ENCODE measurements at regions not wholly inside any gene's neighbourhood (a gene's known extent, or its start where the extent isn't known, plus 50 kb on each side); places are given as distances from the start of the nearest gene placed in this dataset.

- no peak for TF ChIP-seq POLR2A (IDR thresholded peaks at IDR 0.05)
- TF ChIP-seq POLR2AphosphoS5 (IDR thresholded peaks at IDR 0.05; ENCODE audit: insufficient read depth in 1 of 2, low read depth in 1 of 2), result no peak
- TF ChIP-seq CTCF (IDR thresholded peaks at IDR 0.05), result no peak
- no peaks in the 10 kb centered on the region for H3K9me3 ChIP-seq
- no peaks in the 10 kb centered on the region for H3K27me3 ChIP-seq
- H3K4me3 ChIP-seq, result no peak overlapping the region
- no peak for DNase-seq (ENCODE audit: extremely low spot score in 2 of 2)
- H3K27ac ChIP-seq, result no peak overlapping the region
- no peaks in the 10 kb centered on the region for H3K36me3 ChIP-seq
- intact Hi-C loops (cut with DNase I), result no loop called here
- peaks cover 5% of the 10 kb centered on the region for H3K4me1 ChIP-seq
Observed at GRCh38 chr1:163885510-163885909, 563.8 kb downstream of the NUF2 start.

- intact Hi-C loops (cut with DNase I), result no loop called here
- Histone ChIP-seq H3K27me3 (no peaks in the 10 kb centered on the region), H3K4me3 (no peak overlapping the region), H3K9me3 (no peaks in the 10 kb centered on the region), H3K36me3 (no peaks in the 10 kb centered on the region), H3K4me1 (no peaks in the 10 kb centered on the region), H3K27ac (no peak overlapping the region)
- TF ChIP-seq POLR2AphosphoS5 (IDR thresholded peaks at IDR 0.05; ENCODE audit: insufficient read depth in 1 of 2, low read depth in 1 of 2) (no peak), CTCF (IDR thresholded peaks at IDR 0.05) (no peak), POLR2A (IDR thresholded peaks at IDR 0.05) (no peak)
- DNase-seq (ENCODE audit: extremely low spot score in 2 of 2), result no peak
Observed at GRCh38 chr1:163896001-163896400, 574.2 kb downstream of the NUF2 start.

- H3K4me3 ChIP-seq, result no peak overlapping the region
- intact Hi-C loops (cut with DNase I), result no loop called here
- no peak overlapping the region for H3K27ac ChIP-seq
- no peaks in the 10 kb centered on the region for H3K36me3 ChIP-seq
- no peaks in the 10 kb centered on the region for H3K9me3 ChIP-seq
- H3K27me3 ChIP-seq, result no peaks in the 10 kb centered on the region
- H3K4me1 ChIP-seq, result no peaks in the 10 kb centered on the region
- no peak for TF ChIP-seq POLR2AphosphoS5 (IDR thresholded peaks at IDR 0.05; ENCODE audit: insufficient read depth in 1 of 2, low read depth in 1 of 2)
- TF ChIP-seq POLR2A (IDR thresholded peaks at IDR 0.05), result no peak
- TF ChIP-seq CTCF (IDR thresholded peaks at IDR 0.05), result no peak
- DNase-seq (ENCODE audit: extremely low spot score in 2 of 2), result no peak
Observed at GRCh38 chr1:163897412-163898155, 575.8 kb downstream of the NUF2 start.

GRCh38 chr1:163906283-163906682 is 584.5 kb downstream of the NUF2 start:
- no peak for DNase-seq (ENCODE audit: extremely low spot score in 2 of 2)
- Histone ChIP-seq H3K27me3 (no peaks in the 10 kb centered on the region), H3K4me1 (no peaks in the 10 kb centered on the region), H3K27ac (no peak overlapping the region), H3K36me3 (no peaks in the 10 kb centered on the region), H3K4me3 (no peak overlapping the region), H3K9me3 (no peaks in the 10 kb centered on the region)
- TF ChIP-seq POLR2AphosphoS5 (IDR thresholded peaks at IDR 0.05; ENCODE audit: insufficient read depth in 1 of 2, low read depth in 1 of 2), result no peak
- TF ChIP-seq CTCF (IDR thresholded peaks at IDR 0.05), result no peak
- TF ChIP-seq POLR2A (IDR thresholded peaks at IDR 0.05), result no peak
- intact Hi-C loops (cut with DNase I), result no loop called here

- intact Hi-C loops (cut with DNase I), result no loop called here
Observed at GRCh38 chr1:163912170-163912884, 590.6 kb downstream of the NUF2 start.

More at GRCh38 chr1:163912170-163912884, 590.6 kb downstream of the NUF2 start:
- H3K9me3 ChIP-seq, result no peaks in the 10 kb centered on the region
- H3K27ac ChIP-seq, result no peak overlapping the region
- DNase-seq (ENCODE audit: extremely low spot score in 2 of 2), result no peak
- no peaks in the 10 kb centered on the region for H3K4me1 ChIP-seq
- TF ChIP-seq POLR2A (IDR thresholded peaks at IDR 0.05) (no peak), CTCF (IDR thresholded peaks at IDR 0.05) (no peak), POLR2AphosphoS5 (IDR thresholded peaks at IDR 0.05; ENCODE audit: insufficient read depth in 1 of 2, low read depth in 1 of 2) (no peak)
- no peak overlapping the region for H3K4me3 ChIP-seq
- no peaks in the 10 kb centered on the region for H3K27me3 ChIP-seq
- H3K36me3 ChIP-seq, result no peaks in the 10 kb centered on the region
